ENCODE measurements at regions not wholly inside any gene's neighbourhood (a gene's known extent, or its start where the extent isn't known, plus 50 kb on each side); places are given as distances from the start of the nearest gene placed in this dataset.

DNA sequence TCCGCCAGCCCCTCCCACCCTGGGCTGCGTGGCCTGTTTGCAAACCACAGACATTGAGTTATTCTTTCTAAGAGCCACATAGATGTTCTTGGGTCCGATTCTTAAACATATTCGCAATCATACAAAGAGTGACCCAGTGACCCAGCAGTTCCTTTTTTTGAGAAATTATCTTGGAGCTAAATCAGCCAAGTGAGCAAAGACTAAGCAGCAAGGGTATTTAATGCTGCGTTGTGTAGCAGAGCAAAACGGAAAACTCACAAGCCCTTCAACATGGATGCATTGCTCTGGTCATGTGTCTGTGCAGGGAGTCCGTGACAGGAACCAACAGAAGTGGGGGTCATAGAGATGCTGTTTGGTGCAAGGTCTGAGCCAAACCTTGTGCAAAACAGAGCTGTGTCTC, 95.6 kb downstream of the OLFM1 start:
- Histone ChIP-seq H4K20me1 (ENCODE audit: insufficient read depth, low read length, poor library complexity, severe bottlenecking) (no peaks in the 10 kb centered on the region), H3K4me2 (ENCODE audit: low read depth, low read length, poor library complexity, severe bottlenecking) (no peak overlapping the region), H3K9ac (ENCODE audit: low read depth, low read length, poor library complexity, severe bottlenecking) (no peak overlapping the region), H3F3A (ENCODE audit: low read depth) (no peaks in the 10 kb centered on the region), H3K36me3 (ENCODE audit: insufficient read depth, low read length) (no peaks in the 10 kb centered on the region), H3K9me3 (ENCODE audit: insufficient read depth, low read depth, low read length) (no peaks in the 10 kb centered on the region; the same call in 1 of the 2 replicates), H3K9me2 (replicated peaks; ENCODE audit: low read depth, low read length) (no peaks in the 10 kb centered on the region), H3K27me3 (ENCODE audit: insufficient read depth, low read length, poor library complexity, severe bottlenecking) (no peaks in the 10 kb centered on the region), H3K4me3 (ENCODE audit: low read length, poor library complexity, severe bottlenecking) (no peak overlapping the region), H2AFZ (ENCODE audit: low read length) (no peak overlapping the region), H3K79me2 (ENCODE audit: insufficient read depth, low read length) (no peaks in the 10 kb centered on the region), H3K4me1 (ENCODE audit: insufficient read depth, low read length, poor library complexity, severe bottlenecking) (no peaks in the 10 kb centered on the region)
- TF ChIP-seq, protein P1, sequence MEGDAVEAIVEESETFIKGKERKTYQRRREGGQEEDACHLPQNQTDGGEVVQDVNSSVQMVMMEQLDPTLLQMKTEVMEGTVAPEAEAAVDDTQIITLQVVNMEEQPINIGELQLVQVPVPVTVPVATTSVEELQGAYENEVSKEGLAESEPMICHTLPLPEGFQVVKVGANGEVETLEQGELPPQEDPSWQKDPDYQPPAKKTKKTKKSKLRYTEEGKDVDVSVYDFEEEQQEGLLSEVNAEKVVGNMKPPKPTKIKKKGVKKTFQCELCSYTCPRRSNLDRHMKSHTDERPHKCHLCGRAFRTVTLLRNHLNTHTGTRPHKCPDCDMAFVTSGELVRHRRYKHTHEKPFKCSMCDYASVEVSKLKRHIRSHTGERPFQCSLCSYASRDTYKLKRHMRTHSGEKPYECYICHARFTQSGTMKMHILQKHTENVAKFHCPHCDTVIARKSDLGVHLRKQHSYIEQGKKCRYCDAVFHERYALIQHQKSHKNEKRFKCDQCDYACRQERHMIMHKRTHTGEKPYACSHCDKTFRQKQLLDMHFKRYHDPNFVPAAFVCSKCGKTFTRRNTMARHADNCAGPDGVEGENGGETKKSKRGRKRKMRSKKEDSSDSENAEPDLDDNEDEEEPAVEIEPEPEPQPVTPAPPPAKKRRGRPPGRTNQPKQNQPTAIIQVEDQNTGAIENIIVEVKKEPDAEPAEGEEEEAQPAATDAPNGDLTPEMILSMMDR (conservative IDR thresholded peaks at IDR 0.05; ENCODE audit: low read length), result no peak
- TF ChIP-seq EZH2phosphoT487 (IDR thresholded peaks at IDR 0.05; ENCODE audit: borderline replicate concordance), result no peak

DNA sequence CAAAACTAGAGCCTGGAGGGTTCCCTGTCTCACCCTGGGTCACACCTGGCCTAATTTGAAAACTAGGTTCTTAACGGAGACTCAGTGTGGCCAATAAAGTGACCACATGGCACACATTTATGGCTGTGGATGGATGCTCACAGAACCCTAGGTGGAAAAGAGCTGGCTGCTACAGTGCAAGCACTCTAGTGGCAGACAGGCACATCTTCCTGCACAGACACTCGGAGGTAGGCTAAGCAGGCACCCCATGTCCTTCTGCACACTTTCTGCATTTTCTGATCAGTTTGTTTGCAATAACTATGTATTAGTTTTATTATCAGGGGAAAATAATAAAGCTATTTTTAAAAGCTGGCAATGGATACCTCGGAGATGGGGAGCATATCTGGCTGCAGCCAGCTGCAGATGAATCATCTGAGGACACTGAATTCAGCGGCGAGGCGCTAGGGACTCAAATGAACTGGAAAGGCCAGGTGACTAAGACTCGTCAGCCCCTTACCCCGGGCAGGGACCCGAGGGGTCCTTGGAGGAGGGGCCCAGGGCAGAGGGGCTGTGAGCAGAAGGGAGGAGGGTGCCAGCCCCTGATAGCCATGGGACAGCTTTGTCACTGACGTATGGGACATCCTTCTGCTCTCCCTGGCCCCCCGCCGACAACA, 96.2 kb downstream of the OLFM1 start:
- Histone ChIP-seq H3K36me3 (ENCODE audit: insufficient read depth, low read length) (no peaks in the 10 kb centered on the region), H3K4me2 (ENCODE audit: low read depth, low read length, poor library complexity, severe bottlenecking) (no peak overlapping the region), H3K9me3 (ENCODE audit: insufficient read depth, low read depth, low read length) (no peaks in the 10 kb centered on the region; the same call in 1 of the 2 replicates), H3K9ac (ENCODE audit: low read depth, low read length, poor library complexity, severe bottlenecking) (no peak overlapping the region), H3K9me2 (replicated peaks; ENCODE audit: low read depth, low read length) (no peaks in the 10 kb centered on the region), H3F3A (ENCODE audit: low read depth) (no peaks in the 10 kb centered on the region), H4K20me1 (ENCODE audit: insufficient read depth, low read length, poor library complexity, severe bottlenecking) (no peaks in the 10 kb centered on the region), H2AFZ (ENCODE audit: low read length) (no peak overlapping the region), H3K27me3 (ENCODE audit: insufficient read depth, low read length, poor library complexity, severe bottlenecking) (no peaks in the 10 kb centered on the region), H3K4me3 (ENCODE audit: low read length, poor library complexity, severe bottlenecking) (no peak overlapping the region), H3K4me1 (ENCODE audit: insufficient read depth, low read length, poor library complexity, severe bottlenecking) (no peaks in the 10 kb centered on the region), H3K79me2 (ENCODE audit: insufficient read depth, low read length) (no peaks in the 10 kb centered on the region)
- TF ChIP-seq, protein P1 (conservative IDR thresholded peaks at IDR 0.05; ENCODE audit: low read length), result no peak
- no peak for TF ChIP-seq EZH2phosphoT487 (IDR thresholded peaks at IDR 0.05; ENCODE audit: borderline replicate concordance)

DNA sequence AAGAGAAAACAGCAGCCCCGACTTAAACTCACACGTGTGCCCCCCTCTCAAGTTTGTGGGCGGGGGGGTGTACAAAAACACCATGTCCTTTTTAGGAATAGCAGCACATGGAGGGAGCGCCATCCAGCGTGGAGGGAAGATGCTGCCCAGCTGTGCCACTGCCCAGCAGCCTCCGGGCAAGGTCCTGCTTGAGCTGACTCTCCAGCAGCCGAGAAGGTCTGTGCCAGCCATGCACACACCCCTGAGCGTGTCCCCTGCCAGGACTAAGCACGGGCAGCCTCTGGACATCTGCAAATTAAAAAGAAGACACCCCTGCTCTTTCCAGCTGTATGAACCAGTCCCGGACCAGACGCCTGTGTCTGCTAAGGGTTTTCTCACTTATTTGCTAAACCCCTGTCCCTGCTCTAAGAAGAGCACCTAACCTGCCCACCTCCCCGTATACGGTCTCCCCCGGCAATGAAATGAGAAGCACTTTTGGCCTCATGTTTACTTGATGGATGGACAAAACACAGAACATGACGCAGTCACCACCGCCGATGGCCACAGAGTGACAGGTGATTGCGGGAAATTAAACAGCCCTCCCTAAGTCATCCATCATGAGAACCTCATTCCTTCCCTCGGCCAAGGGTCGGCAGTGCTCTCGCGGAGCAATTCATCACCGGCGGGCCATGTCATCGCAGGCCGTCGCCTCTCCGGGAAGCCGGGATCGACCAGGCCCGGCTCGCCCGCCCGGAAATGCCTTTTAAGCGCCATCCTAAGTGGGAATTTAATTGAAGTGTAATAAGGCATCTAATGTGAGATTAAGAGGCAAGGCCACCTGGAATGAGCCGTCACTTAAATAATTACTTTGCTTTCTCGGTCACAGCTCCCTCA, 96.9 kb downstream of the OLFM1 start:
- Histone ChIP-seq H3K9me3 (ENCODE audit: insufficient read depth, low read depth, low read length) (no peaks in the 10 kb centered on the region; the same call in 1 of the 2 replicates), H3K36me3 (ENCODE audit: insufficient read depth, low read length) (no peaks in the 10 kb centered on the region), H3K9ac (ENCODE audit: low read depth, low read length, poor library complexity, severe bottlenecking) (no peak overlapping the region), H4K20me1 (ENCODE audit: insufficient read depth, low read length, poor library complexity, severe bottlenecking) (no peaks in the 10 kb centered on the region), H3F3A (ENCODE audit: low read depth) (no peaks in the 10 kb centered on the region), H3K27me3 (ENCODE audit: insufficient read depth, low read length, poor library complexity, severe bottlenecking) (no peaks in the 10 kb centered on the region), H2AFZ (ENCODE audit: low read length) (no peak overlapping the region), H3K79me2 (ENCODE audit: insufficient read depth, low read length) (no peaks in the 10 kb centered on the region), H3K4me3 (ENCODE audit: low read length, poor library complexity, severe bottlenecking) (no peak overlapping the region), H3K9me2 (replicated peaks; ENCODE audit: low read depth, low read length) (no peaks in the 10 kb centered on the region), H3K4me1 (ENCODE audit: insufficient read depth, low read length, poor library complexity, severe bottlenecking) (no peaks in the 10 kb centered on the region), H3K4me2 (ENCODE audit: low read depth, low read length, poor library complexity, severe bottlenecking) (no peak overlapping the region)
- no peak for TF ChIP-seq EZH2phosphoT487 (IDR thresholded peaks at IDR 0.05; ENCODE audit: borderline replicate concordance)
- TF ChIP-seq, protein P1 (conservative IDR thresholded peaks at IDR 0.05; ENCODE audit: low read length), result no peak

Data from Loucy (cell line).